GM12878 (cell line): ENCODE measurements at regions not wholly inside any gene's neighbourhood (a gene's known extent, or its start where the extent isn't known, plus 50 kb on each side); places are given as distances from the start of the nearest gene placed in this dataset.

Experiments used
- ATAC-seq: fragments of 200-7000 bp; cut with Tn5 transposase; 3 replicates; pipeline ENCODE4 v1.9.1; 2020; ENCODE audit warnings: mild to moderate bottlenecking, moderate library complexity
- BruUV-seq: library from RNA; stranded (reverse); fragments of 400-500 nt; replicated peaks from 2 replicates; lab custom pipeline; 2021; lab: Mats Ljungman, UMichigan
- CTCF ChIA-PET: fragments of 300-600 bp; sonication (Branson Sonifier 250); formaldehyde crosslinking; extraction: SDS; loops from one replicate; lab custom pipeline; 2021; ENCODE audit warnings: inconsistent platforms; lab: Yijun Ruan, JAX
- POLR2A ChIA-PET: fragments of 350-600 bp; formaldehyde crosslinking; extraction: SDS; loops from one replicate; lab custom pipeline; 2021; ENCODE audit warnings: inconsistent platforms; lab: Charles Lee
- RAD21 ChIA-PET: fragments of 300-600 bp; sonication (Branson Sonifier 250); formaldehyde crosslinking; loops from one replicate; lab custom pipeline; 2023; ENCODE audit warnings: antibody characterized with exemption; ENCODE audit not compliant: unreplicated experiment; lab: Charles Lee
- SMC1A ChIA-PET: fragments of 300-600 bp; sonication (Branson Sonifier 250); formaldehyde crosslinking; loops from one replicate; lab custom pipeline; 2023; ENCODE audit not compliant: unreplicated experiment, uncharacterized antibody; lab: Charles Lee
- DNase-seq: peaks from one replicate; pipeline ENCODE4 v3.0.0-alpha.2; 2011; ENCODE audit warnings: low read depth, low spot score
- FAIRE-seq: peaks from 3 replicates; lab custom pipeline; 2011; peaks lifted over from hg19 to GRCh38; lab: Jason Lieb, UNC
- H2AFZ ChIP-seq: 2 replicates; pipeline ENCODE4 v1.6.0; 2011; ENCODE audit warnings: low read depth, low read length, control low read depth; ENCODE audit not compliant: control insufficient read depth
- H3K27ac ChIP-seq: 2 replicates; pipeline ENCODE4 v1.5.1; 2011; ENCODE audit warnings: control low read depth; ENCODE audit not compliant: control insufficient read depth, insufficient read depth
- H3K27me3 ChIP-seq, 2 experiments: replicated peaks in 1 of 2; 2 replicates each; pipeline versions ENCODE4 v1.6.0 to v1.6.1; 2011; ENCODE audit warnings: low read length in 1 of 2; ENCODE audit not compliant: control insufficient read depth in 2 of 2, insufficient read depth in 2 of 2
- H3K36me3 ChIP-seq, 2 experiments: 2 replicates each; pipeline ENCODE4 v1.5.1; 2011; ENCODE audit warnings: low read length in 1 of 2; ENCODE audit not compliant: control insufficient read depth in 2 of 2, insufficient read depth in 2 of 2
- H3K4me1 ChIP-seq: 2 replicates; pipeline ENCODE4 v1.6.1; 2011; ENCODE audit warnings: mild to moderate bottlenecking, low read length, moderate library complexity, mixed read lengths; ENCODE audit not compliant: control insufficient read depth, insufficient read depth
- H3K4me2 ChIP-seq: 2 replicates; pipeline ENCODE4 v1.6.0; 2011; ENCODE audit warnings: control low read depth; ENCODE audit not compliant: control insufficient read depth, insufficient read depth
- H3K4me3 ChIP-seq: fragments of 200-600 bp; sonication (generic); 2 replicates; pipeline ENCODE4 v1.5.1; 2016
- H3K79me2 ChIP-seq: 2 replicates; pipeline ENCODE4 v1.6.0; 2011; ENCODE audit warnings: low read length; ENCODE audit not compliant: control insufficient read depth, insufficient read depth
- H3K9ac ChIP-seq: 2 replicates; pipeline ENCODE4 v1.8.0; 2011; ENCODE audit warnings: low read length, control low read depth, mixed read lengths; ENCODE audit not compliant: control insufficient read depth, insufficient read depth
- H3K9me3 ChIP-seq: replicated peaks from 3 replicates; pipeline ENCODE4 v1.5.1; 2011; ENCODE audit warnings: mild to moderate bottlenecking, low read length; ENCODE audit not compliant: control insufficient read depth, insufficient read depth
- H4K20me1 ChIP-seq: 2 replicates; pipeline ENCODE4 v1.6.0; 2011; ENCODE audit not compliant: control insufficient read depth, insufficient read depth
- ATF7 ChIP-seq: fragments of 450-650 bp; IDR thresholded peaks from 2 replicates; pipeline ENCODE4 v1.6.1; 2016; ENCODE audit warnings: low read depth, mild to moderate bottlenecking
- CBX3 ChIP-seq: fragments of 200-600 bp; sonication (generic); IDR thresholded peaks from 2 replicates; pipeline ENCODE4 v1.6.1; 2016; ENCODE audit warnings: low read depth, borderline replicate concordance
- CBX5 ChIP-seq: sonication (generic); IDR thresholded peaks from 2 replicates; pipeline ENCODE4 v1.6.1; 2016; ENCODE audit warnings: low read depth, moderate library complexity, mild to moderate bottlenecking, inconsistent platforms
- EGR1 ChIP-seq, 2 experiments: IDR thresholded peaks; 1 replicate in 1 of 2; 2 replicates in 1 of 2; pipeline ENCODE4 v1.6.1; 2011 to 2012; ENCODE audit warnings: low read depth in 2 of 2, low read length in 2 of 2, borderline replicate concordance in 1 of 2, mild to moderate bottlenecking in 1 of 2, moderate library complexity in 1 of 2
- EP300 ChIP-seq, 2 experiments: fragments of 150-350 bp in 1 of 2; IDR thresholded peaks; 2 replicates each; pipeline ENCODE4 v1.6.1; 2011 to 2012; ENCODE audit warnings: low read depth in 2 of 2, low read length in 2 of 2, borderline replicate concordance in 1 of 2, improper control_type of control experiment in 1 of 2, inconsistent platforms in 1 of 2; ENCODE audit not compliant: control insufficient read depth in 1 of 2
- HCFC1 ChIP-seq: fragments of 150-350 bp; IDR thresholded peaks from 2 replicates; pipeline ENCODE4 v1.6.1; 2014; ENCODE audit warnings: low read length
- HDGF ChIP-seq: fragments of 450-650 bp; IDR thresholded peaks from 2 replicates; pipeline ENCODE4 v1.6.1; 2016; ENCODE audit warnings: antibody characterized with exemption
- NFXL1 ChIP-seq: fragments of 450-650 bp; IDR thresholded peaks from 2 replicates; pipeline ENCODE4 v1.6.1; 2017; ENCODE audit warnings: antibody characterized with exemption, mild to moderate bottlenecking, borderline replicate concordance
- NR2F1 ChIP-seq: fragments of 450-650 bp; conservative IDR thresholded peaks from 2 replicates; pipeline ENCODE4 v1.6.1; 2017; ENCODE audit warnings: mild to moderate bottlenecking
- ZNF622 ChIP-seq: fragments of 450-650 bp; IDR thresholded peaks from 2 replicates; pipeline ENCODE4 v1.6.1; 2017; ENCODE audit warnings: mild to moderate bottlenecking, inconsistent platforms
- WGBS: methylation state at CpG from one replicate; pipeline ENCODE4 v1.1.6; 2016; ENCODE audit warnings: low lambda C conversion rate; ENCODE audit not compliant: insufficient replicate concordance, insufficient coverage; ENCODE audit errors: missing lambda C conversion rate; 5-methylcytosine and 5-hydroxymethylcytosine counted together
- in situ Hi-C: fragments of 300-500 bp; cut with MboI; formaldehyde crosslinking; loops from 9 replicates; pipeline ENCODE4 v1.14.3; 2018; ENCODE audit warnings: mixed read lengths
- intact Hi-C: fragments of 100-400 bp; cut with micrococcal nuclease; formaldehyde crosslinking; loops from one replicate; pipeline ENCODE4 v1.14.2; 2022; ENCODE audit not compliant: unreplicated experiment
- TF ChIP-seq, protein P1 (sequence below): IDR thresholded peaks from 2 replicates; pipeline ENCODE4 v1.6.1; 2012; ENCODE audit warnings: low read depth, low read length, improper control_type of control experiment
- TF ChIP-seq, protein P2 (sequence below), 3 experiments: IDR thresholded peaks in 2 of 3; conservative IDR thresholded peaks in 1 of 3; 2 replicates each; pipeline ENCODE4 v1.5.1; 2011; ENCODE audit warnings: low read depth in 3 of 3, low read length in 3 of 3, mild to moderate bottlenecking in 3 of 3, control low read depth in 2 of 3, moderate library complexity in 2 of 3, inconsistent platforms in 1 of 3, mixed read lengths in 1 of 3; ENCODE audit not compliant: control insufficient read depth in 2 of 3, insufficient read depth in 1 of 3; ENCODE audit errors: extremely low read depth in 1 of 3

DNA sequence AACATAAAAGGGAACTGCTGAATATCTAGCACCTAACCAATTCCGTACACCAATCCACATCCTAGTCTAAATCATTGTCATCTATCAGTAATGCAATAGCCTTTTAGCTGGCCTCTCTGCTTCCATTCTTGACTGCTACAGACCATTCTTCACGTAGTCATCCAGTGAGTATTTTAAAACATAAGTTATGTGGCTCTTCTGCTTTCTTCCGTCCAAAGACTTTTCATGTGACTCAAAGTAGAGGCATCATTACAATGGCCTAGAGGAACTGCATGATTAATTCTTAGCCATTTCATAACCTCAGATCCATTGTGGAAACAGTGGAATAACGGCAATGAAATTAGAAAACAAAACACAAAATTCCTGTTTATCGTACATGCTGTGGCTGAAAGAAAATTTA is 88.9 kb upstream of the CBLB start:
- FAIRE-seq: no peak
- 75% methylated on average over 5 of the region's 5 CpGs for WGBS
- intact Hi-C loops: no loop called here

More for the DNA sequence above, 88.9 kb upstream of the CBLB start:
- Histone ChIP-seq H4K20me1 (no peaks in the 10 kb centered on the region), H3K36me3 (no peaks in the 10 kb centered on the region), H3K27ac (no peak overlapping the region), H3K27me3 (no peaks in the 10 kb centered on the region), H3K4me2 (no peak overlapping the region), H3K9ac (no peak overlapping the region), H3K79me2 (no peaks in the 10 kb centered on the region), H3K4me1 (no peaks in the 10 kb centered on the region), H3K9me3 (no peaks in the 10 kb centered on the region), H2AFZ (no peak overlapping the region), H3K4me3 (no peak overlapping the region)
- TF ChIP-seq, protein P1, sequence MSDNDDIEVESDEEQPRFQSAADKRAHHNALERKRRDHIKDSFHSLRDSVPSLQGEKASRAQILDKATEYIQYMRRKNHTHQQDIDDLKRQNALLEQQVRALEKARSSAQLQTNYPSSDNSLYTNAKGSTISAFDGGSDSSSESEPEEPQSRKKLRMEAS: no peak
- TF ChIP-seq ZNF622: no peak
- no peak for TF ChIP-seq NFXL1
- no peak for TF ChIP-seq ATF7
- TF ChIP-seq CBX3: no peak
- no peak for TF ChIP-seq EGR1 (IDR thresholded peaks at IDR 0.05; ENCODE audit: borderline replicate concordance in 1 of 2, low read depth in 2 of 2, low read length in 2 of 2)
- no peak for TF ChIP-seq CBX5
- TF ChIP-seq NR2F1: no peak
- no peak for TF ChIP-seq HDGF
- TF ChIP-seq EP300 (IDR thresholded peaks at IDR 0.05; ENCODE audit: borderline replicate concordance in 1 of 2, control insufficient read depth in 1 of 2, low read depth in 2 of 2, low read length in 2 of 2): no peak
- no peak for TF ChIP-seq HCFC1
- TF ChIP-seq, protein P2, sequence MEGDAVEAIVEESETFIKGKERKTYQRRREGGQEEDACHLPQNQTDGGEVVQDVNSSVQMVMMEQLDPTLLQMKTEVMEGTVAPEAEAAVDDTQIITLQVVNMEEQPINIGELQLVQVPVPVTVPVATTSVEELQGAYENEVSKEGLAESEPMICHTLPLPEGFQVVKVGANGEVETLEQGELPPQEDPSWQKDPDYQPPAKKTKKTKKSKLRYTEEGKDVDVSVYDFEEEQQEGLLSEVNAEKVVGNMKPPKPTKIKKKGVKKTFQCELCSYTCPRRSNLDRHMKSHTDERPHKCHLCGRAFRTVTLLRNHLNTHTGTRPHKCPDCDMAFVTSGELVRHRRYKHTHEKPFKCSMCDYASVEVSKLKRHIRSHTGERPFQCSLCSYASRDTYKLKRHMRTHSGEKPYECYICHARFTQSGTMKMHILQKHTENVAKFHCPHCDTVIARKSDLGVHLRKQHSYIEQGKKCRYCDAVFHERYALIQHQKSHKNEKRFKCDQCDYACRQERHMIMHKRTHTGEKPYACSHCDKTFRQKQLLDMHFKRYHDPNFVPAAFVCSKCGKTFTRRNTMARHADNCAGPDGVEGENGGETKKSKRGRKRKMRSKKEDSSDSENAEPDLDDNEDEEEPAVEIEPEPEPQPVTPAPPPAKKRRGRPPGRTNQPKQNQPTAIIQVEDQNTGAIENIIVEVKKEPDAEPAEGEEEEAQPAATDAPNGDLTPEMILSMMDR (IDR thresholded peaks at IDR 0.05 in 2 of 3, conservative IDR thresholded peaks at IDR 0.05 in 1 of 3; ENCODE audit: control insufficient read depth in 2 of 3, extremely low read depth in 1 of 3, insufficient read depth in 1 of 3, low read depth in 3 of 3, low read length in 3 of 3): no peak
- ATAC-seq (no peak), DNase-seq (no peak)
- RAD21 ChIA-PET: no interaction called here
- in situ Hi-C loops: no loop called here
- POLR2A ChIA-PET: no interaction called here
- SMC1A ChIA-PET: interaction anchor here (0.6 kb wide), 1 partner anchor 50 kb away, joined by 6 read pairs; no protein-coding TSS in a partner anchor
- no TSS peak for BruUV-seq
- CTCF ChIA-PET: no interaction called here
